SK-N-SH (cell line): ENCODE measurements at regions not wholly inside any gene's neighbourhood (a gene's known extent, or its start where the extent isn't known, plus 50 kb on each side); places are given as distances from the start of the nearest gene placed in this dataset.

ENCODE experiments used
- CTCF ChIA-PET: fragments of 300-600, 350-600 bp; formaldehyde crosslinking; extraction: SDS; loops from one replicate; lab custom pipeline; 2021; lab: Yijun Ruan, JAX
- POLR2A ChIA-PET: fragments of 350-600 bp; sonication (Branson Sonifier 250); formaldehyde crosslinking; extraction: SDS; loops from one replicate; lab custom pipeline; 2020; ENCODE audit warnings: antibody characterized with exemption, inconsistent platforms; lab: Yijun Ruan, JAX
- DNase-seq: peaks from one replicate; pipeline ENCODE4 v3.0.0; 2012
- H2AFZ ChIP-seq: fragments of 200-600 bp; sonication (generic); 2 replicates; pipeline ENCODE4 v1.8.1; 2016; ENCODE audit warnings: antibody characterized with exemption, mild to moderate bottlenecking, low read depth
- H3F3A ChIP-seq: fragments of 200-600 bp; sonication (generic); replicated peaks from 2 replicates; pipeline ENCODE3; 2016; ENCODE audit warnings: antibody characterized with exemption, mild to moderate bottlenecking; ENCODE audit not compliant: insufficient read depth
- H3K27ac ChIP-seq, 2 experiments: fragments of 200-500 bp in 1 of 2; fragments of 200-600 bp in 1 of 2; sonication (Bioruptor generic) in 1 of 2; sonication (generic), shearing (Covaris generic) in 1 of 2; 2 replicates each; pipeline versions ENCODE4 v1.5.1 to v1.6.1; 2014 to 2016; ENCODE audit warnings: low read depth in 2 of 2, inconsistent platforms in 1 of 2, low read length in 1 of 2, mild to moderate bottlenecking in 1 of 2, mixed read lengths in 1 of 2
- H3K27me3 ChIP-seq: fragments of 200-600 bp; sonication (generic), shearing (Covaris generic); 2 replicates; pipeline ENCODE4 v1.6.1; 2016; ENCODE audit warnings: mixed run types; ENCODE audit not compliant: insufficient read depth
- H3K36me3 ChIP-seq, 2 experiments: fragments of 200-500 bp in 1 of 2; fragments of 200-600 bp in 1 of 2; sonication (Bioruptor generic) in 1 of 2; sonication (generic) in 1 of 2; replicated peaks in 1 of 2; 2 replicates each; pipeline versions ENCODE3 to v1.5.1; 2014 to 2016; ENCODE audit warnings: low read length in 1 of 2, mild to moderate bottlenecking in 1 of 2; ENCODE audit not compliant: insufficient read depth in 2 of 2, control insufficient read depth in 1 of 2
- H3K4me1 ChIP-seq, 2 experiments: fragments of 200-500 bp in 1 of 2; fragments of 200-600 bp in 1 of 2; sonication (Bioruptor generic) in 1 of 2; sonication (generic), shearing (Covaris generic) in 1 of 2; 2 replicates each; pipeline versions ENCODE4 v1.5.1 to v1.6.1; 2014 to 2016; ENCODE audit warnings: low read depth in 1 of 2, low read length in 1 of 2, mixed run types in 1 of 2; ENCODE audit not compliant: insufficient read depth in 2 of 2, control insufficient read depth in 1 of 2
- H3K4me2 ChIP-seq: fragments of 200-600 bp; sonication (generic), shearing (Covaris generic); 2 replicates; pipeline ENCODE4 v1.6.1; 2017; ENCODE audit warnings: mixed run types
- H3K4me3 ChIP-seq, 2 experiments: fragments of 200-500 bp in 1 of 2; fragments of 200-600 bp in 1 of 2; sonication (Bioruptor generic) in 1 of 2; sonication (generic), shearing (Covaris generic) in 1 of 2; 2 replicates each; pipeline versions ENCODE4 v1.5.1 to v1.8.1; 2014 to 2016; ENCODE audit warnings: low read depth in 2 of 2, inconsistent platforms in 1 of 2, low read length in 1 of 2, mild to moderate bottlenecking in 1 of 2, mixed read lengths in 1 of 2, moderate library complexity in 1 of 2
- H3K79me2 ChIP-seq: fragments of 200-600 bp; sonication (generic); 2 replicates; pipeline ENCODE4 v1.8.1; 2017; ENCODE audit warnings: mild to moderate bottlenecking; ENCODE audit not compliant: insufficient read depth
- H3K9ac ChIP-seq: fragments of 200-600 bp; sonication (generic); 2 replicates; pipeline ENCODE4 v1.6.1; 2017; ENCODE audit warnings: mixed run types
- H3K9me2 ChIP-seq: fragments of 200-600 bp; sonication (generic); 2 replicates; pipeline ENCODE4 v1.6.1; 2017; ENCODE audit warnings: mixed run types
- H3K9me3 ChIP-seq: fragments of 200-600 bp; sonication (generic); 2 replicates; pipeline ENCODE4 v1.6.1; 2017; ENCODE audit warnings: mixed run types, mild to moderate bottlenecking, moderate library complexity
- H4K20me1 ChIP-seq: fragments of 200-600 bp; sonication (generic); 2 replicates; pipeline ENCODE4 v1.6.1; 2017; ENCODE audit warnings: mild to moderate bottlenecking, mixed run types; ENCODE audit not compliant: insufficient read depth
- CHD2 ChIP-seq: fragments of 150-350 bp; IDR thresholded peaks from 2 replicates; pipeline ENCODE4 v1.6.1; 2018; ENCODE audit warnings: low read length; ENCODE audit not compliant: partially characterized antibody
- CTCF ChIP-seq: fragments of 200-600 bp; sonication (generic); IDR thresholded peaks from 2 replicates; pipeline ENCODE4 v1.6.1; 2017; ENCODE audit warnings: antibody characterized with exemption, mild to moderate bottlenecking, moderate library complexity
- EP300 ChIP-seq, 2 experiments: IDR thresholded peaks; 2 replicates each; pipeline versions ENCODE4 v1.4.0 to v1.6.1; 2012; ENCODE audit warnings: borderline replicate concordance in 1 of 2, low read depth in 1 of 2, low read length in 1 of 2
- FOXM1 ChIP-seq: IDR thresholded peaks from 2 replicates; pipeline ENCODE4 v1.4.0; 2012; ENCODE audit warnings: low read depth, mild to moderate bottlenecking
- GABPA ChIP-seq: IDR thresholded peaks from 2 replicates; pipeline ENCODE4 v1.4.0; 2012; ENCODE audit warnings: low read depth, mild to moderate bottlenecking
- GATA2 ChIP-seq: sonication (generic); formaldehyde crosslinking; IDR thresholded peaks from 2 replicates; pipeline ENCODE4 v1.5.0; 2020; ENCODE audit warnings: mild to moderate bottlenecking, missing genetic modification reagents
- JUND ChIP-seq: IDR thresholded peaks from 2 replicates; pipeline ENCODE4 v1.4.0; 2012
- MAX ChIP-seq: IDR thresholded peaks from 2 replicates; pipeline ENCODE4 v1.4.0; 2012; ENCODE audit warnings: low read depth
- MEF2A ChIP-seq: IDR thresholded peaks from 2 replicates; pipeline ENCODE4 v1.4.0; 2012; ENCODE audit warnings: low read depth, borderline replicate concordance
- NFIC ChIP-seq: IDR thresholded peaks from 2 replicates; pipeline ENCODE4 v1.4.0; 2012; ENCODE audit warnings: borderline replicate concordance
- NRF1 ChIP-seq: IDR thresholded peaks from 2 replicates; pipeline ENCODE4 v1.6.1; 2012; ENCODE audit warnings: low read depth, mild to moderate bottlenecking, low read length
- POLR2AphosphoS5 ChIP-seq: IDR thresholded peaks from 2 replicates; pipeline ENCODE4 v1.6.1; 2012; ENCODE audit warnings: low read depth, low read length
- REST ChIP-seq: IDR thresholded peaks from 2 replicates; pipeline ENCODE4 v1.6.1; 2012; ENCODE audit warnings: mild to moderate bottlenecking, low read depth, low read length, moderate library complexity
- RFX5 ChIP-seq: IDR thresholded peaks from 2 replicates; pipeline ENCODE4 v1.6.1; 2012; ENCODE audit warnings: mild to moderate bottlenecking, improper control_type of control experiment, low read length
- RXRA ChIP-seq: IDR thresholded peaks from 2 replicates; pipeline ENCODE4 v1.4.0; 2012; ENCODE audit warnings: low read depth, mild to moderate bottlenecking, borderline replicate concordance
- SIN3A ChIP-seq: IDR thresholded peaks from 2 replicates; pipeline ENCODE4 v1.6.1; 2012; ENCODE audit warnings: low read depth, mild to moderate bottlenecking, low read length, moderate library complexity, borderline replicate concordance
- SMC3 ChIP-seq: IDR thresholded peaks from 2 replicates; pipeline ENCODE4 v1.6.1; 2012; ENCODE audit warnings: low read depth, low read length, improper control_type of control experiment
- TAF1 ChIP-seq: IDR thresholded peaks from 2 replicates; pipeline ENCODE4 v1.6.1; 2012; ENCODE audit warnings: low read depth, mild to moderate bottlenecking, low read length, moderate library complexity, borderline replicate concordance
- TCF12 ChIP-seq: IDR thresholded peaks from 2 replicates; pipeline ENCODE4 v1.4.0; 2012
- TEAD4 ChIP-seq: IDR thresholded peaks from 2 replicates; pipeline ENCODE4 v1.4.0; 2012; ENCODE audit warnings: mild to moderate bottlenecking, borderline replicate concordance; ENCODE audit not compliant: insufficient read depth
- YY1 ChIP-seq: IDR thresholded peaks from 2 replicates; pipeline ENCODE4 v1.4.0; 2012; ENCODE audit warnings: low read depth, mild to moderate bottlenecking
- ZBTB33 ChIP-seq: IDR thresholded peaks from 2 replicates; pipeline ENCODE4 v1.4.0; 2012; ENCODE audit warnings: low read depth, borderline replicate concordance
- WGBS: methylation state at CpG from one replicate; pipeline ENCODE4 v1.1.6; 2017; ENCODE audit warnings: low lambda C conversion rate; 5-methylcytosine and 5-hydroxymethylcytosine counted together

- no peak overlapping the region for H3K4me3 ChIP-seq
- POLR2A ChIA-PET, result no interaction called here
- H3K9ac ChIP-seq, result no peak overlapping the region
- no peaks in the 10 kb centered on the region for H3K9me3 ChIP-seq
- H3F3A ChIP-seq, result no peaks in the 10 kb centered on the region
- H3K79me2 ChIP-seq, result no peaks in the 10 kb centered on the region
- no peak for DNase-seq
- no peak overlapping the region for H2AFZ ChIP-seq
- H4K20me1 ChIP-seq, result no peaks in the 10 kb centered on the region
- no peaks in the 10 kb centered on the region for H3K9me2 ChIP-seq
- no peaks in the 10 kb centered on the region for H3K27me3 ChIP-seq
- CTCF ChIA-PET, result no interaction called here
- no peaks in the 10 kb centered on the region for H3K4me1 ChIP-seq
- no peaks in the 10 kb centered on the region for H3K36me3 ChIP-seq
- no peak for TF ChIP-seq MEF2A
- no peak for TF ChIP-seq TAF1
- TF ChIP-seq NRF1, result no peak
- TF ChIP-seq EP300 (IDR thresholded peaks at IDR 0.05; ENCODE audit: borderline replicate concordance in 1 of 2, low read depth in 1 of 2, low read length in 1 of 2), result no peak
- no peak for TF ChIP-seq YY1
- no peak for TF ChIP-seq NFIC
- no peak for TF ChIP-seq SMC3
- TF ChIP-seq ZBTB33, result no peak
- TF ChIP-seq RXRA, result no peak
- no peak for TF ChIP-seq TCF12
- TF ChIP-seq, all 33 proteins: peak for 0
- H3K4me2 ChIP-seq, result no peak overlapping the region
- no peak overlapping the region for H3K27ac ChIP-seq
Observed at GRCh38 chr6:156219973-156220372, 557.2 kb upstream of the ARID1B start.

- Histone ChIP-seq H3K9ac (no peak overlapping the region), H3K9me3 (no peaks in the 10 kb centered on the region), H3K27me3 (no peaks in the 10 kb centered on the region), H3K4me3 (no peak overlapping the region), H3K79me2 (no peaks in the 10 kb centered on the region), H3K4me1 (no peaks in the 10 kb centered on the region), H4K20me1 (no peaks in the 10 kb centered on the region), H2AFZ (no peak overlapping the region), H3F3A (no peaks in the 10 kb centered on the region), H3K9me2 (no peaks in the 10 kb centered on the region), H3K36me3 (no peaks in the 10 kb centered on the region), H3K4me2 (no peak overlapping the region), H3K27ac (no peak overlapping the region)
- ChIA-PET CTCF (no interaction called here), POLR2A (no interaction called here)
- WGBS, result 19% methylated on average over 3 of the region's 3 CpGs
- DNase-seq, result no peak
- TF ChIP-seq TEAD4 (no peak), NRF1 (no peak), NFIC (no peak), MAX (no peak), POLR2AphosphoS5 (no peak), FOXM1 (no peak), GABPA (no peak), RFX5 (no peak), CTCF (no peak), TAF1 (no peak), SMC3 (no peak), MEF2A (no peak), SIN3A (no peak), YY1 (no peak), CHD2 (no peak), JUND (no peak), GATA2 (CRISPR knock-in tag) (no peak), REST (no peak)
Observed at GRCh38 chr6:156205678-156206077, 571.5 kb upstream of the ARID1B start.
